CD14-positive monocyte (primary cell): ENCODE measurements at regions not wholly inside any gene's neighbourhood (a gene's known extent, or its start where the extent isn't known, plus 50 kb on each side); places are given as distances from the start of the nearest gene placed in this dataset.
A peak's percentile ranks its signal among the peaks of the same experiment; 100 is the strongest.

Experiments used
- DNase-seq, 3 donors: peaks; one replicate each; pipeline ENCODE4 v3.0.0-alpha.2; 2011 to 2022
- H2AFZ ChIP-seq: 2 replicates; pipeline ENCODE4 v1.6.0; 2012; ENCODE audit warnings: mild to moderate bottlenecking, low read depth, low read length, inconsistent platforms; ENCODE audit not compliant: insufficient read depth, poor library complexity, severe bottlenecking
- H3K27ac ChIP-seq, 2 donors: 1 replicate in 1 of 2; 2 replicates in 1 of 2; pipeline ENCODE4 v1.5.1; 2012 to 2013; ENCODE audit warnings: low read length in 2 of 2, control low read depth in 1 of 2, inconsistent platforms in 1 of 2, low read depth in 1 of 2, mild to moderate bottlenecking in 1 of 2
- H3K27me3 ChIP-seq, 2 donors: one replicate each; pipeline versions ENCODE4 v1.6.0 to v1.6.1; 2011 to 2013; ENCODE audit warnings: low read length in 2 of 2; ENCODE audit not compliant: control insufficient read depth in 2 of 2, insufficient read depth in 2 of 2
- H3K36me3 ChIP-seq, 2 donors: replicated peaks in 1 of 2; 1 replicate in 1 of 2; 2 replicates in 1 of 2; pipeline versions ENCODE4 v1.5.1 to v1.6.1; 2012 to 2013; ENCODE audit warnings: low read length in 2 of 2, control low read depth in 1 of 2, inconsistent platforms in 1 of 2, mild to moderate bottlenecking in 1 of 2; ENCODE audit not compliant: insufficient read depth in 2 of 2, control insufficient read depth in 1 of 2
- H3K4me1 ChIP-seq, 2 donors: 1 replicate in 1 of 2; 2 replicates in 1 of 2; pipeline versions ENCODE4 v1.5.1 to v1.6.1; 2012 to 2013; ENCODE audit warnings: low read length in 2 of 2, control low read depth in 1 of 2, inconsistent platforms in 1 of 2, mild to moderate bottlenecking in 1 of 2, moderate library complexity in 1 of 2; ENCODE audit not compliant: insufficient read depth in 2 of 2, control insufficient read depth in 1 of 2
- H3K4me2 ChIP-seq: replicated peaks from 2 replicates; pipeline ENCODE3; 2012; ENCODE audit warnings: low read length, moderate library complexity, mild to moderate bottlenecking; ENCODE audit not compliant: poor library complexity, severe bottlenecking; ENCODE audit errors: extremely low read depth
- H3K4me3 ChIP-seq, 3 experiments: fragments of 200-600 bp in 1 of 3; sonication (generic) in 1 of 3; replicated peaks in 1 of 3; 1 replicate in 2 of 3; 2 replicates in 1 of 3; pipeline ENCODE4 v1.5.1; 2011 to 2013; ENCODE audit warnings: low read length in 3 of 3, mild to moderate bottlenecking in 3 of 3, control low read depth in 2 of 3, low read depth in 2 of 3, inconsistent platforms in 1 of 3, moderate library complexity in 1 of 3
- H3K79me2 ChIP-seq: 2 replicates; pipeline ENCODE4 v1.6.0; 2012; ENCODE audit warnings: mild to moderate bottlenecking, control low read depth, inconsistent platforms, low read length, moderate library complexity; ENCODE audit not compliant: insufficient read depth
- H3K9ac ChIP-seq: 2 replicates; pipeline ENCODE4 v1.6.0; 2017; ENCODE audit warnings: low read length, mild to moderate bottlenecking; ENCODE audit not compliant: insufficient read depth, poor library complexity, severe bottlenecking
- H3K9me3 ChIP-seq, 2 donors: replicated peaks in 1 of 2; 1 replicate in 1 of 2; 2 replicates in 1 of 2; pipeline versions ENCODE4 v1.5.1 to v1.6.1; 2012 to 2013; ENCODE audit warnings: low read length in 2 of 2, control low read depth in 1 of 2; ENCODE audit not compliant: control insufficient read depth in 1 of 2, insufficient read depth in 1 of 2
- H4K20me1 ChIP-seq: 2 replicates; pipeline ENCODE4 v1.6.0; 2012; ENCODE audit warnings: mild to moderate bottlenecking, low read length, control low read depth, moderate library complexity; ENCODE audit not compliant: insufficient read depth
- H3K27ac Mint-ChIP-seq, 7 donors: one replicate each; pipeline ENCODE4 v1.8.0; 2020; ENCODE audit warnings: mild to moderate bottlenecking in 7 of 7, mixed read lengths in 7 of 7, moderate library complexity in 6 of 7, inconsistent platforms in 2 of 7
- H3K27me3 Mint-ChIP-seq, 3 donors: one replicate each; pipeline ENCODE4 v1.8.0; 2021 to 2022; ENCODE audit warnings: low read depth in 3 of 3, mild to moderate bottlenecking in 3 of 3, mixed read lengths in 3 of 3, moderate library complexity in 3 of 3, inconsistent platforms in 1 of 3
- H3K36me3 Mint-ChIP-seq, 2 donors: one replicate each; pipeline ENCODE4 v1.8.0; 2020; ENCODE audit warnings: mixed read lengths in 2 of 2, inconsistent platforms in 1 of 2, mild to moderate bottlenecking in 1 of 2
- H3K4me1 Mint-ChIP-seq: one replicate; pipeline ENCODE4 v1.8.0; 2020; ENCODE audit warnings: mild to moderate bottlenecking, mixed read lengths
- H3K4me3 Mint-ChIP-seq, 2 donors: one replicate each; pipeline ENCODE4 v1.8.0; 2020; ENCODE audit warnings: mild to moderate bottlenecking in 2 of 2, mixed read lengths in 2 of 2, moderate library complexity in 1 of 2
- H3K9me3 Mint-ChIP-seq, 7 donors: one replicate each; pipeline ENCODE4 v1.8.0; 2020 to 2022; ENCODE audit warnings: mixed read lengths in 7 of 7, mild to moderate bottlenecking in 6 of 7, moderate library complexity in 6 of 7, inconsistent platforms in 2 of 7
- CTCF ChIP-seq: fragments of 200-600 bp; IDR thresholded peaks from one replicate; pipeline ENCODE4 v1.8.0; 2022; ENCODE audit warnings: antibody characterized with exemption, mild to moderate bottlenecking
- WGBS: methylation state at CpG from one replicate; pipeline ENCODE4 v1.1.5; 2013; ENCODE audit warnings: missing lambda C conversion rate; ENCODE audit not compliant: insufficient coverage; 5-methylcytosine and 5-hydroxymethylcytosine counted together
- intact Hi-C, 2 donors: fragments of 100-400 bp; cut with micrococcal nuclease; formaldehyde crosslinking; loops; one replicate each; pipeline versions ENCODE4 v1.15.0 to v1.15.1; 2023

GRCh38 chr1:192261476-192261875 lies 55.3 kb upstream of the RGS21 start:
- no peaks in the 10 kb centered on the region for H3K9me3 Mint-ChIP-seq
- no peak for TF ChIP-seq CTCF
- Histone ChIP-seq H3K4me2 (no peak overlapping the region), H3K79me2 (no peaks in the 10 kb centered on the region), H3K36me3 (no peaks in the 10 kb centered on the region), H3K27ac (no peak overlapping the region), H2AFZ (no peak overlapping the region), H3K27me3 (no peaks in the 10 kb centered on the region), H3K4me1 (no peaks in the 10 kb centered on the region), H3K9me3 (no peaks in the 10 kb centered on the region), H3K4me3 (no peak overlapping the region), H3K9ac (no peak overlapping the region), H4K20me1 (no peaks in the 10 kb centered on the region)
- H3K36me3 Mint-ChIP-seq: no peaks in the 10 kb centered on the region
- peaks cover 7% of the 10 kb centered on the region for H3K4me1 Mint-ChIP-seq
- H3K4me3 Mint-ChIP-seq: no peak overlapping the region
- no CpG with 5 or more reads among the region's 1 CpG for WGBS
- no peak for DNase-seq
- intact Hi-C loops: no loop called here
- H3K27me3 Mint-ChIP-seq: no peaks in the 10 kb centered on the region
- no peak overlapping the region for H3K27ac Mint-ChIP-seq

- no peak for TF ChIP-seq CTCF
- no peak overlapping the region for H2AFZ ChIP-seq
- no peaks in the 10 kb centered on the region for H3K27me3 ChIP-seq
- no peak overlapping the region for H3K4me3 ChIP-seq
- 82% methylated on average over 1 of the region's 2 CpGs for WGBS
- no peak overlapping the region for H3K9ac ChIP-seq
- Mint-ChIP-seq H3K4me3 (no peak overlapping the region), H3K27ac (peak overlapping the region in 2 of 7 donors; percentile 17 to 28), H3K9me3 (peaks cover 0 to 2% (median 0%) of the 10 kb centered on the region in 7 donors), H3K27me3 (no peaks in the 10 kb centered on the region), H3K36me3 (no peaks in the 10 kb centered on the region), H3K4me1 (peaks cover 7% of the 10 kb centered on the region)
- no peaks in the 10 kb centered on the region for H3K9me3 ChIP-seq
- H3K79me2 ChIP-seq: no peaks in the 10 kb centered on the region
- H4K20me1 ChIP-seq: no peaks in the 10 kb centered on the region
- DNase-seq: no peak
- no peaks in the 10 kb centered on the region for H3K4me1 ChIP-seq
- intact Hi-C loops: no loop called here
- H3K4me2 ChIP-seq: no peak overlapping the region
- H3K36me3 ChIP-seq: no peaks in the 10 kb centered on the region
- H3K27ac ChIP-seq: no peak overlapping the region
Measured at GRCh38 chr1:192263436-192263835, 53.4 kb upstream of the RGS21 start.
